GM13976 (cell line): ENCODE measurements at regions not wholly inside any gene's neighbourhood (a gene's known extent, or its start where the extent isn't known, plus 50 kb on each side); places are given as distances from the start of the nearest gene placed in this dataset.

Experiments
- DNase-seq: peaks from one replicate; pipeline ENCODE4 v3.0.0; 2012; ENCODE audit warnings: low spot score
- CTCF ChIP-seq: IDR thresholded peaks from 2 replicates; pipeline ENCODE4 v1.5.1; 2012; ENCODE audit warnings: borderline replicate concordance, mild to moderate bottlenecking; ENCODE audit not compliant: insufficient read depth; ENCODE audit errors: extremely low read depth, missing control alignments, control extremely low read depth
- in situ Hi-C: fragments of 300-500 bp; cut with MboI; formaldehyde crosslinking; loops from one replicate; pipeline ENCODE4 v1.12.0; 2022; ENCODE audit warnings: low sequenced_read_pairs, mixed read lengths, inconsistent platforms; ENCODE audit not compliant: unreplicated experiment

- no peak for DNase-seq
- TF ChIP-seq CTCF, result no peak
- in situ Hi-C loops, result no loop called here
Observed at GRCh38 chr14:101462726-101463565, 98.3 kb upstream of the DIO3 start.

GRCh38 chr14:101463566-101464171 is 97.6 kb upstream of the DIO3 start:
- no peak for DNase-seq
- in situ Hi-C loops, result no loop called here
- no peak for TF ChIP-seq CTCF

GRCh38 chr14:101464310-101464983 is 96.8 kb upstream of the DIO3 start:
- in situ Hi-C loops, result no loop called here
- TF ChIP-seq CTCF, result no peak
- DNase-seq, result no peak

GRCh38 chr14:101464984-101465794 is 96.1 kb upstream of the DIO3 start:
- no peak for TF ChIP-seq CTCF
- no peak for DNase-seq
- in situ Hi-C loops, result no loop called here

GRCh38 chr14:101465795-101466448 is 95.4 kb upstream of the DIO3 start:
- no peak for TF ChIP-seq CTCF
- in situ Hi-C loops, result no loop called here
- DNase-seq, result no peak
